Activated naive CD4-positive, alpha-beta T cell treated with anti-CD3 and anti-CD28 coated beads, Interleukin-2, amount 10 ng/mL, durations not matched to agents 7 days and 5 days (primary cell): ENCODE measurements at regions not wholly inside any gene's neighbourhood (a gene's known extent, or its start where the extent isn't known, plus 50 kb on each side); places are given as distances from the start of the nearest gene placed in this dataset.

ENCODE experiments used
- CTCF ChIA-PET: fragments of 350-600 bp; sonication (Branson Sonifier 250); formaldehyde crosslinking; loops from one replicate; lab custom pipeline; 2021; ENCODE audit warnings: antibody characterized with exemption; lab: Charles Lee
- DNase-seq: peaks from one replicate; pipeline ENCODE4 v3.0.0-alpha.2; 2020
- H3K27ac Mint-ChIP-seq: one replicate; pipeline ENCODE4 v1.8.0; 2021; ENCODE audit warnings: mild to moderate bottlenecking, moderate library complexity, mixed read lengths
- H3K27me3 Mint-ChIP-seq: one replicate; pipeline ENCODE4 v1.8.0; 2021; ENCODE audit warnings: mild to moderate bottlenecking, mixed read lengths
- H3K36me3 Mint-ChIP-seq: one replicate; pipeline ENCODE4 v1.8.0; 2021; ENCODE audit warnings: mixed read lengths
- H3K4me1 Mint-ChIP-seq: one replicate; pipeline ENCODE4 v1.8.0; 2021; ENCODE audit warnings: mixed read lengths
- H3K4me3 Mint-ChIP-seq: one replicate; pipeline ENCODE4 v1.8.0; 2021; ENCODE audit warnings: mild to moderate bottlenecking, moderate library complexity, mixed read lengths
- H3K9me3 Mint-ChIP-seq: one replicate; pipeline ENCODE4 v1.8.0; 2021; ENCODE audit warnings: mixed read lengths

GRCh38 chr1:104460880-104461279, 711.2 kb downstream of the AMY1C start:
- no peak overlapping the region for H3K27ac Mint-ChIP-seq
- H3K9me3 Mint-ChIP-seq: peaks cover 24% of the 10 kb centered on the region
- CTCF ChIA-PET: no interaction called here
- no peaks in the 10 kb centered on the region for H3K4me1 Mint-ChIP-seq
- no peaks in the 10 kb centered on the region for H3K36me3 Mint-ChIP-seq
- no peak for DNase-seq
- H3K4me3 Mint-ChIP-seq: no peak overlapping the region
- H3K27me3 Mint-ChIP-seq: no peaks in the 10 kb centered on the region

GRCh38 chr1:104463126-104463697, 713.5 kb downstream of the AMY1C start:
- Mint-ChIP-seq H3K4me1 (peaks cover 3% of the 10 kb centered on the region), H3K36me3 (no peaks in the 10 kb centered on the region), H3K4me3 (no peak overlapping the region), H3K27ac (no peak overlapping the region), H3K9me3 (peaks cover 37% of the 10 kb centered on the region), H3K27me3 (no peaks in the 10 kb centered on the region)
- no peak for DNase-seq
- CTCF ChIA-PET: no interaction called here

- CTCF ChIA-PET: no interaction called here
- peaks cover 30% of the 10 kb centered on the region for H3K9me3 Mint-ChIP-seq
- H3K27ac Mint-ChIP-seq: no peak overlapping the region
Measured at GRCh38 chr1:104466068-104466467, 716.4 kb downstream of the AMY1C start.

GRCh38 chr1:104467590-104467989, 717.9 kb downstream of the AMY1C start:
- CTCF ChIA-PET: no interaction called here
- no peak for DNase-seq
- Mint-ChIP-seq H3K4me3 (no peak overlapping the region), H3K9me3 (peaks cover 22% of the 10 kb centered on the region), H3K27ac (no peak overlapping the region), H3K4me1 (peaks cover 3% of the 10 kb centered on the region), H3K36me3 (no peaks in the 10 kb centered on the region), H3K27me3 (no peaks in the 10 kb centered on the region)

More at GRCh38 chr1:104466068-104466467, 716.4 kb downstream of the AMY1C start:
- peaks cover 3% of the 10 kb centered on the region for H3K4me1 Mint-ChIP-seq
- no peaks in the 10 kb centered on the region for H3K27me3 Mint-ChIP-seq
- H3K36me3 Mint-ChIP-seq: no peaks in the 10 kb centered on the region
- no peak for DNase-seq
- no peak overlapping the region for H3K4me3 Mint-ChIP-seq

- DNase-seq: no peak
- no peak overlapping the region for H3K4me3 Mint-ChIP-seq
- no peak overlapping the region for H3K27ac Mint-ChIP-seq
- CTCF ChIA-PET: no interaction called here
- peaks cover 20% of the 10 kb centered on the region for H3K9me3 Mint-ChIP-seq
- no peaks in the 10 kb centered on the region for H3K36me3 Mint-ChIP-seq
- H3K27me3 Mint-ChIP-seq: no peaks in the 10 kb centered on the region
- peaks cover 3% of the 10 kb centered on the region for H3K4me1 Mint-ChIP-seq
Measured at GRCh38 chr1:104468282-104468681, 718.6 kb downstream of the AMY1C start.

GRCh38 chr1:104476126-104476525, 726.4 kb downstream of the AMY1C start:
- H3K27me3 Mint-ChIP-seq: no peaks in the 10 kb centered on the region
- no peaks in the 10 kb centered on the region for H3K36me3 Mint-ChIP-seq
- H3K4me3 Mint-ChIP-seq: no peak overlapping the region
- H3K4me1 Mint-ChIP-seq: no peaks in the 10 kb centered on the region
- no peak overlapping the region for H3K27ac Mint-ChIP-seq
- CTCF ChIA-PET: no interaction called here
- DNase-seq: no peak
- peaks cover 4% of the 10 kb centered on the region for H3K9me3 Mint-ChIP-seq

GRCh38 chr1:104488296-104489015, 738.8 kb downstream of the AMY1C start:
- CTCF ChIA-PET: no interaction called here
- Mint-ChIP-seq H3K27me3 (no peaks in the 10 kb centered on the region), H3K4me3 (no peak overlapping the region), H3K4me1 (no peaks in the 10 kb centered on the region), H3K36me3 (no peaks in the 10 kb centered on the region), H3K27ac (no peak overlapping the region), H3K9me3 (peaks cover 11% of the 10 kb centered on the region)
- no peak for DNase-seq

GRCh38 chr1:104526158-104526795, 776.6 kb downstream of the AMY1C start:
- Mint-ChIP-seq H3K36me3 (no peaks in the 10 kb centered on the region), H3K27me3 (no peaks in the 10 kb centered on the region), H3K9me3 (peaks cover 4% of the 10 kb centered on the region), H3K27ac (no peak overlapping the region), H3K4me1 (no peaks in the 10 kb centered on the region), H3K4me3 (no peak overlapping the region)
- no peak for DNase-seq
- CTCF ChIA-PET: no interaction called here

GRCh38 chr1:104531990-104532389, 782.3 kb downstream of the AMY1C start:
- no peak for DNase-seq
- no peaks in the 10 kb centered on the region for H3K27me3 Mint-ChIP-seq
- peaks cover 7% of the 10 kb centered on the region for H3K9me3 Mint-ChIP-seq
- no peak overlapping the region for H3K27ac Mint-ChIP-seq
- CTCF ChIA-PET: no interaction called here
- no peaks in the 10 kb centered on the region for H3K4me1 Mint-ChIP-seq
- no peak overlapping the region for H3K4me3 Mint-ChIP-seq
- no peaks in the 10 kb centered on the region for H3K36me3 Mint-ChIP-seq

- CTCF ChIA-PET: no interaction called here
- peaks cover 10% of the 10 kb centered on the region for H3K9me3 Mint-ChIP-seq
- H3K4me1 Mint-ChIP-seq: no peaks in the 10 kb centered on the region
- H3K27ac Mint-ChIP-seq: no peak overlapping the region
- no peak for DNase-seq
- no peaks in the 10 kb centered on the region for H3K36me3 Mint-ChIP-seq
- no peaks in the 10 kb centered on the region for H3K27me3 Mint-ChIP-seq
- H3K4me3 Mint-ChIP-seq: no peak overlapping the region
Measured at GRCh38 chr1:104574620-104575019, 824.9 kb downstream of the AMY1C start.

- Mint-ChIP-seq H3K27me3 (no peaks in the 10 kb centered on the region), H3K36me3 (no peaks in the 10 kb centered on the region), H3K4me1 (no peaks in the 10 kb centered on the region), H3K27ac (no peak overlapping the region), H3K9me3 (peaks cover 14% of the 10 kb centered on the region), H3K4me3 (no peak overlapping the region)
- no peak for DNase-seq
- CTCF ChIA-PET: no interaction called here
Measured at GRCh38 chr1:104592926-104593325, 843.2 kb downstream of the AMY1C start.

GRCh38 chr1:104593413-104594187, 843.9 kb downstream of the AMY1C start:
- H3K4me1 Mint-ChIP-seq: no peaks in the 10 kb centered on the region
- H3K9me3 Mint-ChIP-seq: peaks cover 9% of the 10 kb centered on the region
- CTCF ChIA-PET: no interaction called here
- H3K4me3 Mint-ChIP-seq: no peak overlapping the region
- H3K36me3 Mint-ChIP-seq: no peaks in the 10 kb centered on the region
- no peaks in the 10 kb centered on the region for H3K27me3 Mint-ChIP-seq
- no peak overlapping the region for H3K27ac Mint-ChIP-seq
- no peak for DNase-seq

GRCh38 chr1:104617474-104617873, 867.8 kb downstream of the AMY1C start:
- H3K27ac Mint-ChIP-seq: no peak overlapping the region
- H3K9me3 Mint-ChIP-seq: peaks cover 40% of the 10 kb centered on the region
- no peak overlapping the region for H3K4me3 Mint-ChIP-seq
- no peaks in the 10 kb centered on the region for H3K36me3 Mint-ChIP-seq
- DNase-seq: no peak
- no peaks in the 10 kb centered on the region for H3K4me1 Mint-ChIP-seq
- CTCF ChIA-PET: no interaction called here
- no peaks in the 10 kb centered on the region for H3K27me3 Mint-ChIP-seq

GRCh38 chr1:104621221-104621620, 871.5 kb downstream of the AMY1C start:
- H3K27ac Mint-ChIP-seq: no peak overlapping the region
- no peak overlapping the region for H3K4me3 Mint-ChIP-seq
- no peak for DNase-seq
- CTCF ChIA-PET: no interaction called here
- peaks cover 32% of the 10 kb centered on the region for H3K9me3 Mint-ChIP-seq
- H3K27me3 Mint-ChIP-seq: no peaks in the 10 kb centered on the region
- no peaks in the 10 kb centered on the region for H3K36me3 Mint-ChIP-seq
- no peaks in the 10 kb centered on the region for H3K4me1 Mint-ChIP-seq
